Activated T-cell treated with anti-CD3 and anti-CD28 coated beads, Interleukin-2, amount 50 U/mL, for 4 hours (primary cell): ENCODE measurements at regions not wholly inside any gene's neighbourhood (a gene's known extent, or its start where the extent isn't known, plus 50 kb on each side); places are given as distances from the start of the nearest gene placed in this dataset.

Source experiments
- ATAC-seq, 2 donors: fragments of 200-7000 bp; cut with Tn5 transposase; one replicate each; pipeline ENCODE4 v1.10.0; 2021
- DNase-seq: peaks from one replicate; pipeline ENCODE4 v3.0.0-alpha.2; 2020
- H3K27me3 Mint-ChIP-seq: one replicate; pipeline ENCODE4 v1.8.0; 2021; ENCODE audit warnings: low read depth, mixed read lengths
- H3K36me3 Mint-ChIP-seq: one replicate; pipeline ENCODE4 v1.8.0; 2022; ENCODE audit warnings: mixed read lengths; ENCODE audit not compliant: insufficient read depth
- H3K4me1 Mint-ChIP-seq: one replicate; pipeline ENCODE4 v1.8.0; 2021; ENCODE audit warnings: low read depth, mixed read lengths
- H3K4me3 Mint-ChIP-seq: one replicate; pipeline ENCODE4 v1.8.0; 2021; ENCODE audit warnings: mild to moderate bottlenecking, moderate library complexity, mixed read lengths
- H3K9me3 Mint-ChIP-seq: one replicate; pipeline ENCODE4 v1.8.0; 2021; ENCODE audit warnings: mixed read lengths

GRCh38 chr11:116261606-116262005 lies 511.2 kb downstream of the BUD13 start:
- H3K9me3 Mint-ChIP-seq = no peaks in the 10 kb centered on the region

GRCh38 chr11:116258821-116259220 lies 514.0 kb downstream of the BUD13 start:
- Mint-ChIP-seq H3K36me3 (no peaks in the 10 kb centered on the region), H3K9me3 (no peaks in the 10 kb centered on the region), H3K27me3 (peaks cover 14% of the 10 kb centered on the region), H3K4me1 (no peaks in the 10 kb centered on the region), H3K4me3 (no peak overlapping the region)
- DNase-seq (no peak), ATAC-seq (no peak)

More at GRCh38 chr11:116261606-116262005, 511.2 kb downstream of the BUD13 start:
- DNase-seq = no peak
- H3K36me3 Mint-ChIP-seq = no peaks in the 10 kb centered on the region
- peaks cover 10% of the 10 kb centered on the region for H3K27me3 Mint-ChIP-seq
- ATAC-seq = no peak
- H3K4me3 Mint-ChIP-seq = no peak overlapping the region
- H3K4me1 Mint-ChIP-seq = no peaks in the 10 kb centered on the region

- Mint-ChIP-seq H3K9me3 (no peaks in the 10 kb centered on the region), H3K36me3 (no peaks in the 10 kb centered on the region), H3K27me3 (peaks cover 14% of the 10 kb centered on the region), H3K4me3 (no peak overlapping the region), H3K4me1 (no peaks in the 10 kb centered on the region)
- no peak for DNase-seq
- no peak for ATAC-seq
Measured at GRCh38 chr11:116257883-116258282, 514.9 kb downstream of the BUD13 start.

DNA sequence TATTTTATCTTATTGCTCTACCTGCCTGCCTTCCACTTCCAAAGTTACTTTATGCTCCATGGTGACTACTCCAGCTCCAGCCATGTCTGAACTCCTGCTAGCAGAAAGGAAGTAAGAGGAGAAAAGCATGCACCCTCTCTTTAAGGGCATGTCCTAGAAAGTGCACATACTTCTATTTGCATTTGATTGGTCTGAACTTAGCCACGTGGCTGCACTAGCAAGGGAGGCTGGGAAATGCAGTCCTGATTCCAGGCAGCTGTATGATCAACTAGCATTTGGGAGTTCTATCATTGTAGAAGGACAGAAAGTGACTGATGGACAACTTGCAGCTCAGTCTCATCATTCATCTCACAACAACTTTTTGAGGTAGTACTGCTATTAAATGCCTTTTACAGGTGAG lies 515.7 kb downstream of the BUD13 start:
- Mint-ChIP-seq H3K4me3 (no peak overlapping the region), H3K9me3 (no peaks in the 10 kb centered on the region), H3K36me3 (no peaks in the 10 kb centered on the region), H3K27me3 (peaks cover 14% of the 10 kb centered on the region), H3K4me1 (no peaks in the 10 kb centered on the region)
- no peak for DNase-seq
- no peak for ATAC-seq

DNA sequence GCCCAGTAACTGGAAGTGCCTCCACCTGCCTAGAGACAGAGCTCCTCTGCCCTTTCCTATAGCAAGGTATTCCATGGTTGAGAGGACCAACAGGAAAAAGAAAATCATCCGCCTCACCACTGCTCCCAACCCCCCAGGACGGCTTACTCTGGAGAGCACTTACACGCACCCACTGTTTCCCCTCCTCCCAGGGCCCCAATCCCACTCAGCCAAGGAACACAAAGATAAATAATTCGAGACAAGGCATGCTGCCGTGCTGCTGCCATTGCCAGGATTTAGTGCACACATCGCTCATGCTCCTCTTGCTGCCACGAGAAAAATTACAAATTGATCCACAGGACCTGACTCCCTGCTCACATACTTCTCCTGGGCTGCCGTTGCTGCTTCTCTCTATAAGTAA lies 516.6 kb downstream of the BUD13 start:
- no peak overlapping the region for H3K4me3 Mint-ChIP-seq
- H3K27me3 Mint-ChIP-seq = peaks cover 11% of the 10 kb centered on the region
- no peak for ATAC-seq

GRCh38 chr11:116255321-116255953 lies 517.4 kb downstream of the BUD13 start:
- Mint-ChIP-seq H3K4me3 (no peak overlapping the region), H3K36me3 (no peaks in the 10 kb centered on the region), H3K27me3 (peaks cover 9% of the 10 kb centered on the region), H3K9me3 (peaks cover 5% of the 10 kb centered on the region), H3K4me1 (no peaks in the 10 kb centered on the region)
- DNase-seq = no peak
- no peak for ATAC-seq

More for the DNA sequence above, 516.6 kb downstream of the BUD13 start:
- no peaks in the 10 kb centered on the region for H3K36me3 Mint-ChIP-seq
- no peaks in the 10 kb centered on the region for H3K9me3 Mint-ChIP-seq
- no peak for DNase-seq
- H3K4me1 Mint-ChIP-seq = no peaks in the 10 kb centered on the region

DNA sequence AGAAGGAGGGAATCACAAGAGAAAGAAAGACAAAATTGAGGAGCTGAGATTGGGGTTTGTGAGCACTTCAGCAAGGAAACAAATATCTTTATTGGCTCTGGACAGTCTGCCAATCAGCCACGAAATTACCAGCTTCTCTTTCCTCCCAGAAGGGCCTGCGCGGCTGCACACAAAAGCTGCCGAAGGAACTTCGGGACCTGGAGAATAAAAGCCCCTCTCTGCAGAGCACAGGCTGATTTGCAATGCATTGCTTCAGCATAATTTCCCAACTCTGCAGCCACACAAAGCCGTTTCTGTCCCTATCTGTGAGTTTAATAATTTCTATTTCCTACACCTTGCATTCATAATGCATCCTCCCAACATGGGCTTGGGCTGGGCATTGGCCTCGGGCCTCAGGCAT lies 522.6 kb downstream of the BUD13 start:
- Mint-ChIP-seq H3K4me1 (no peaks in the 10 kb centered on the region), H3K4me3 (no peak overlapping the region), H3K36me3 (no peaks in the 10 kb centered on the region), H3K9me3 (peaks cover 5% of the 10 kb centered on the region), H3K27me3 (no peaks in the 10 kb centered on the region)
- ATAC-seq = no peak
- no peak for DNase-seq

- H3K9me3 Mint-ChIP-seq = peaks cover 5% of the 10 kb centered on the region
- H3K27me3 Mint-ChIP-seq = no peaks in the 10 kb centered on the region
- ATAC-seq = no peak
- no peaks in the 10 kb centered on the region for H3K36me3 Mint-ChIP-seq
- no peak overlapping the region for H3K4me3 Mint-ChIP-seq
- H3K4me1 Mint-ChIP-seq = no peaks in the 10 kb centered on the region
- no peak for DNase-seq
Measured at GRCh38 chr11:116249561-116249960, 523.2 kb downstream of the BUD13 start.

DNA sequence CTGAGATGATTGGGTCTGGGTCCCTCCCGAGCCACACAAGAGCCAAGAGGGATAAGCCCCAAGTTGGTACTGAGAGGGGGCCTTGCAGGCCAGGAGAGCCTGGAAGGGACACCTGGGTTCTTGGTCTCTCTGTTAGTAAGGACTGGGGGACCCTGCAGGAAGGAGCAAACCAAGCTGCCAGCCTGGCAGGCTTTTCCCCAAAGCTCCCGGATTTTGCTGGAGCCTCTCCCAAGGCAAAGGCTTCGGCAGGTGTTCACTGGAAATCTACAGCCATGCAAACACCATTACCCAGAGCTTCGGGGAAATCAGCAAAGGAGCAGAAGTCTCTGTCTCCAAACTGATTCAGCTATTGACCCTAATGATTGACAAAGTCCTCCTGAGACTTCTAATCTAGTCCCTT lies 527.9 kb downstream of the BUD13 start:
- DNase-seq = no peak
- Mint-ChIP-seq H3K4me3 (no peak overlapping the region), H3K27me3 (no peaks in the 10 kb centered on the region), H3K9me3 (no peaks in the 10 kb centered on the region), H3K36me3 (no peaks in the 10 kb centered on the region), H3K4me1 (no peaks in the 10 kb centered on the region)
- ATAC-seq = no peak

GRCh38 chr11:116244439-116244838 lies 528.3 kb downstream of the BUD13 start:
- no peaks in the 10 kb centered on the region for H3K4me1 Mint-ChIP-seq
- no peak overlapping the region for H3K4me3 Mint-ChIP-seq
- ATAC-seq = no peak
- H3K9me3 Mint-ChIP-seq = no peaks in the 10 kb centered on the region
- DNase-seq = no peak
- no peaks in the 10 kb centered on the region for H3K36me3 Mint-ChIP-seq
- H3K27me3 Mint-ChIP-seq = no peaks in the 10 kb centered on the region

- DNase-seq (no peak), ATAC-seq (no peak)
- no peaks in the 10 kb centered on the region for H3K27me3 Mint-ChIP-seq
Measured at GRCh38 chr11:116243991-116244390, 528.8 kb downstream of the BUD13 start.

GRCh38 chr11:116242006-116242405 lies 530.8 kb downstream of the BUD13 start:
- Mint-ChIP-seq H3K36me3 (no peaks in the 10 kb centered on the region), H3K4me3 (no peak overlapping the region), H3K27me3 (no peaks in the 10 kb centered on the region), H3K4me1 (no peaks in the 10 kb centered on the region), H3K9me3 (no peaks in the 10 kb centered on the region)
- ATAC-seq (no peak), DNase-seq (no peak)

More at GRCh38 chr11:116243991-116244390, 528.8 kb downstream of the BUD13 start:
- Mint-ChIP-seq H3K9me3 (no peaks in the 10 kb centered on the region), H3K4me3 (no peak overlapping the region), H3K4me1 (no peaks in the 10 kb centered on the region), H3K36me3 (no peaks in the 10 kb centered on the region)

DNA sequence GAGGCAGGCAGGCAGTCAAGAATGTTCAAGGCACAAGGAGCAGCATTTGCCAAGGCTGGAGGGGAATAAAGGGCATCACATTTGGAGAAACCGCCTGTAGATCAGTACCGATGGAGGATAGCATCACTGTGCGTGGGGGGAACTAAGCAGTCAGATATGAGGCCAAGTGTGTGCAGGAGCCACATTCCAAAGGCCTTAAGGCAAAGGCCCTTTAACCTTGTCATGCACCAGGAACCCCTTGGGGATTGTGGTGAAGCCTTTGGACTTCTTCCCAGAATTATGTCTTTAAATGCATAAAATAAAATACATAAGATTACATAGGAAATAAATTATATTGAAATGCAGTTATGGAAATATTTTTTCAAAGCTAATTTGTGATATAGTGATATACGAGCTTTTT lies 532.1 kb downstream of the BUD13 start:
- Mint-ChIP-seq H3K9me3 (no peaks in the 10 kb centered on the region), H3K36me3 (no peaks in the 10 kb centered on the region), H3K4me3 (no peak overlapping the region), H3K4me1 (no peaks in the 10 kb centered on the region), H3K27me3 (no peaks in the 10 kb centered on the region)
- ATAC-seq (no peak), DNase-seq (no peak)

- Mint-ChIP-seq H3K4me1 (no peaks in the 10 kb centered on the region), H3K27me3 (no peaks in the 10 kb centered on the region), H3K4me3 (no peak overlapping the region), H3K36me3 (no peaks in the 10 kb centered on the region), H3K9me3 (no peaks in the 10 kb centered on the region)
- DNase-seq = no peak
- no peak for ATAC-seq
Measured at GRCh38 chr11:116239247-116239646, 533.5 kb downstream of the BUD13 start.

DNA sequence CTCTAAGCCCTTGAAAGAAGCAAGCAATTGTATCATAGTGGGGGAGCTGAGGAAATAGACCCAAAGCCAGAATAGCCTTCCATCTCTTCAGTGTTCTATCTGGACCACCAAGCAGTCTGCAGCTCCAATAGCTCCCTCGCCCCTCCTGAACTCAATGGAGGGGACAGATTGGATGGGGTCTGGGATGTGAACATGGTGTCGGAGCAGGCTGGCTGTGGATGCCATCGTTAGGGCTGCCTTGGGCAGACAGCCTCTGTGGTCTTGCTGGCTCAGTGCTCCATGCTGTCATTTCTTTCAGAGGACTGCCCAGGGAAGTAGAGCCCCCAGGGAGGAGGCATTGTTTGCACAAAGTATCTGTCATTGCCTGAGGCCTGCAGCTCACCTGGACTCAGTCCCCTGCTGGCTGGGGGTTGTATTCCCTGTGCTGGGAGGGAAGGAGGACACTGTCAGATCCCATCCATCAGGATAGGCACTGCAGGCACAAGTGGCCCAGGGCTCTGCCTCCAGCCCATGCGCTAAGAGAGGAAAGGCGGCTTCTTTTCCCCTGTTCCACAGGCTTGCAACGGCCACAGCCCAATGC lies 537.7 kb downstream of the BUD13 start:
- no peak for DNase-seq
- ATAC-seq = no peak
- Mint-ChIP-seq H3K9me3 (no peaks in the 10 kb centered on the region), H3K36me3 (no peaks in the 10 kb centered on the region), H3K4me3 (no peak overlapping the region), H3K27me3 (peaks cover 6% of the 10 kb centered on the region), H3K4me1 (no peaks in the 10 kb centered on the region)
